ENCODE measurements at regions not wholly inside any gene's neighbourhood (a gene's known extent, or its start where the extent isn't known, plus 50 kb on each side); places are given as distances from the start of the nearest gene placed in this dataset.

- H3K4me1 ChIP-seq (ENCODE audit: insufficient read depth, low read length, poor library complexity, severe bottlenecking), result no peaks in the 10 kb centered on the region
- DNase-seq (ENCODE audit: low spot score), result no peak
- intact Hi-C loops (cut with micrococcal nuclease; ENCODE audit: unreplicated experiment), result no loop called here
- CTCF ChIA-PET, result no interaction called here
- no peaks in the 10 kb centered on the region for H3K36me3 ChIP-seq (ENCODE audit: insufficient read depth, low read length, poor library complexity, severe bottlenecking)
- H3K4me3 ChIP-seq (ENCODE audit: low read depth, low read length, poor library complexity, severe bottlenecking), result no peak overlapping the region
- no peak overlapping the region for H3K27ac ChIP-seq (ENCODE audit: low read depth, low read length, poor library complexity, severe bottlenecking)
- POLR2A ChIA-PET (ENCODE audit: low non-redundant PET), result no interaction called here
- BruUV-seq (replicated peaks), result no TSS peak
- peaks cover 30% of the 10 kb centered on the region for H3K9me3 ChIP-seq (ENCODE audit: low read depth, low read length, poor library complexity, severe bottlenecking)
- TF ChIP-seq CTCF (conservative IDR thresholded peaks at IDR 0.05; ENCODE audit: low read depth, low read length) (no peak), EZH2 (IDR thresholded peaks at IDR 0.05; ENCODE audit: borderline replicate concordance, low read depth, low read length, poor library complexity, severe bottlenecking) (no peak)
- no peaks in the 10 kb centered on the region for H3K27me3 ChIP-seq (replicated peaks; ENCODE audit: insufficient read depth, low read depth, low read length, poor library complexity)
Observed at GRCh38 chr18:77970814-77971213, 721.2 kb downstream of the GALR1 start.

DNA sequence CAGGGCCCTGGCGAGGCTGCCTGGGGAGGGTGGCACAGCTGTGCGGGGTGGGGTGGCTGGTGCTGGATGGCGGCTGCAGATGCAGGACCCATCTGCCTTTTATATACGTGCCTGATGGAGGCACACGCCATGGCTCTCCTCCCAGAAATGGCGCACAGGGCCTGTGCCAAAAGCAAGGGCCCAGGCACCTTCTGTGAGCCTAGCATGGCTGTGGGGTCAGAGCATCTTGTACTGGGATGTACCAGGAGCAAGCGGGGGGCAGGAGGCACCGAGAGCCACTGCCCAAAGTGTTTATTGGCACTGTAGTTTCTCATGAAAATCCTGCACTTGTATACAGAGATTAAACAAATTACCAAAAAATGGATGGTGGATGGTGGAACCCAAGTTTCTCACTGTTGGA, 724.1 kb downstream of the GALR1 start:
- H3K27ac ChIP-seq (ENCODE audit: low read depth, low read length, poor library complexity, severe bottlenecking), result no peak overlapping the region
- H3K4me1 ChIP-seq (ENCODE audit: insufficient read depth, low read length, poor library complexity, severe bottlenecking), result no peaks in the 10 kb centered on the region
- no peak overlapping the region for H3K4me3 ChIP-seq (ENCODE audit: low read depth, low read length, poor library complexity, severe bottlenecking)
- intact Hi-C loops (cut with micrococcal nuclease; ENCODE audit: unreplicated experiment), result no loop called here
- H3K27me3 ChIP-seq (replicated peaks; ENCODE audit: insufficient read depth, low read depth, low read length, poor library complexity), result no peaks in the 10 kb centered on the region
- H3K36me3 ChIP-seq (ENCODE audit: insufficient read depth, low read length, poor library complexity, severe bottlenecking), result no peaks in the 10 kb centered on the region
- DNase-seq (ENCODE audit: low spot score), result no peak
- BruUV-seq (replicated peaks), result no TSS peak
- ChIA-PET CTCF (no interaction called here), POLR2A (ENCODE audit: low non-redundant PET) (no interaction called here)
- TF ChIP-seq CTCF (conservative IDR thresholded peaks at IDR 0.05; ENCODE audit: low read depth, low read length) (no peak), EZH2 (IDR thresholded peaks at IDR 0.05; ENCODE audit: borderline replicate concordance, low read depth, low read length, poor library complexity, severe bottlenecking) (no peak)
- peaks cover 27% of the 10 kb centered on the region for H3K9me3 ChIP-seq (ENCODE audit: low read depth, low read length, poor library complexity, severe bottlenecking)

- BruUV-seq (replicated peaks), result no TSS peak
- H3K27ac ChIP-seq (ENCODE audit: low read depth, low read length, poor library complexity, severe bottlenecking), result no peak overlapping the region
Observed at GRCh38 chr18:77974329-77974728, 724.7 kb downstream of the GALR1 start.

More at GRCh38 chr18:77974329-77974728, 724.7 kb downstream of the GALR1 start:
- CTCF ChIA-PET, result no interaction called here
- H3K36me3 ChIP-seq (ENCODE audit: insufficient read depth, low read length, poor library complexity, severe bottlenecking), result no peaks in the 10 kb centered on the region
- peaks cover 28% of the 10 kb centered on the region for H3K9me3 ChIP-seq (ENCODE audit: low read depth, low read length, poor library complexity, severe bottlenecking)
- intact Hi-C loops (cut with micrococcal nuclease; ENCODE audit: unreplicated experiment), result no loop called here
- H3K4me3 ChIP-seq (ENCODE audit: low read depth, low read length, poor library complexity, severe bottlenecking), result no peak overlapping the region
- POLR2A ChIA-PET (ENCODE audit: low non-redundant PET), result no interaction called here
- TF ChIP-seq CTCF (conservative IDR thresholded peaks at IDR 0.05; ENCODE audit: low read depth, low read length) (no peak), EZH2 (IDR thresholded peaks at IDR 0.05; ENCODE audit: borderline replicate concordance, low read depth, low read length, poor library complexity, severe bottlenecking) (no peak)
- no peaks in the 10 kb centered on the region for H3K27me3 ChIP-seq (replicated peaks; ENCODE audit: insufficient read depth, low read depth, low read length, poor library complexity)
- DNase-seq (ENCODE audit: low spot score), result no peak
- no peaks in the 10 kb centered on the region for H3K4me1 ChIP-seq (ENCODE audit: insufficient read depth, low read length, poor library complexity, severe bottlenecking)
